HG02678 (cell line): ENCODE measurements at regions not wholly inside any gene's neighbourhood (a gene's known extent, or its start where the extent isn't known, plus 50 kb on each side); places are given as distances from the start of the nearest gene placed in this dataset.

Source experiments
- ATAC-seq: cut with Tn5 transposase; IDR thresholded peaks from one replicate; pipeline ENCODE4 v1.9.1; 2021; ENCODE audit warnings: mild to moderate bottlenecking, moderate library complexity; ENCODE audit not compliant: unreplicated experiment

GRCh38 chr17:77853191-77853977, 105.1 kb upstream of the TNRC6C start:
- no peak for ATAC-seq

- no peak for ATAC-seq
Measured at GRCh38 chr17:77854083-77854758, 104.3 kb upstream of the TNRC6C start.

- ATAC-seq, result no peak
Measured at GRCh38 chr17:77854759-77855745, 103.5 kb upstream of the TNRC6C start.

- no peak for ATAC-seq
Measured at GRCh38 chr17:77856551-77857305, 101.8 kb upstream of the TNRC6C start.

GRCh38 chr17:77857306-77857555, 101.3 kb upstream of the TNRC6C start:
- ATAC-seq, result no peak

GRCh38 chr17:77857613-77858012, 100.9 kb upstream of the TNRC6C start:
- ATAC-seq, result no peak

- no peak for ATAC-seq
Measured at GRCh38 chr17:77858291-77859034, 100.0 kb upstream of the TNRC6C start.

GRCh38 chr17:77859035-77859810, 99.3 kb upstream of the TNRC6C start:
- ATAC-seq, result no peak

GRCh38 chr17:77861133-77861695, 97.3 kb upstream of the TNRC6C start:
- ATAC-seq, result no peak

- no peak for ATAC-seq
Measured at GRCh38 chr17:77861981-77862645, 96.4 kb upstream of the TNRC6C start.

GRCh38 chr17:77862890-77863813, 95.4 kb upstream of the TNRC6C start:
- no peak for ATAC-seq

GRCh38 chr17:77863814-77864161, 94.7 kb upstream of the TNRC6C start:
- no peak for ATAC-seq

GRCh38 chr17:77864234-77865111, 94.0 kb upstream of the TNRC6C start:
- no peak for ATAC-seq

- no peak for ATAC-seq
Measured at GRCh38 chr17:77865112-77865611, 93.3 kb upstream of the TNRC6C start.

GRCh38 chr17:77865716-77866115, 92.8 kb upstream of the TNRC6C start:
- ATAC-seq, result no peak

- peak; percentile 39 for ATAC-seq
Measured at GRCh38 chr17:77867308-77867781, 91.2 kb upstream of the TNRC6C start.
